ENCODE measurements at regions not wholly inside any gene's neighbourhood (a gene's known extent, or its start where the extent isn't known, plus 50 kb on each side); places are given as distances from the start of the nearest gene placed in this dataset.

DNA sequence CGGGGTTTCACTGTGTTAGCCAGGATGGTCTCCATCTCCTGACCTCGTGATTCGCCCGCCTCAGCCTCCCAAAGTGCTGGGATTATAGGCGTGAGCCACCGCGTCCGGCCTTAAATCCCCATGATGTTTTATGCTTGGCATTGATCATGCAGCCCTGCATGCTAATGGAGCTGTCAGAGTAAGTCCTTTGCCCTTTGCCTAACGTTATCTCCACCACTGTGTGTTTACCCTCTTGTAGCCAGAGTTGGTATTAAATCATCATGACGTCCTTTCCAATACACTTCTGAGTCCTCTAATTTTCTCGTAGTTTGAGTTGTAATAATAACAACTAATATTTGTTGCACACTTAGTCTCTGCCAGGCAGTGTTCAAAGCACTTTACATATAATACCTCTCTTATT is 57.2 kb upstream of the ZFAND5 start:
- ATAC-seq = no peak
- no peaks in the 10 kb centered on the region for H3K36me3 ChIP-seq (ENCODE audit: control insufficient read depth, insufficient read depth, low read length)
- POLR2A ChIA-PET = interaction anchor here (0.9 kb wide), 1 partner anchor 38 kb away, joined by 3 read pairs; no protein-coding TSS in a partner anchor
- CTCF ChIA-PET (ENCODE audit: low intra/inter-chr PET ratio) = no interaction called here
- H3K9me3 ChIP-seq (replicated peaks; ENCODE audit: control insufficient read depth, insufficient read depth, low read depth, low read length) = no peaks in the 10 kb centered on the region
- no peak for TF ChIP-seq SMAD1 (IDR thresholded peaks at IDR 0.05; ENCODE audit: low read depth, low read length, partially characterized antibody)
- TF ChIP-seq PTRF (tag; IDR thresholded peaks at IDR 0.05) = no peak
- TF ChIP-seq, protein P1, sequence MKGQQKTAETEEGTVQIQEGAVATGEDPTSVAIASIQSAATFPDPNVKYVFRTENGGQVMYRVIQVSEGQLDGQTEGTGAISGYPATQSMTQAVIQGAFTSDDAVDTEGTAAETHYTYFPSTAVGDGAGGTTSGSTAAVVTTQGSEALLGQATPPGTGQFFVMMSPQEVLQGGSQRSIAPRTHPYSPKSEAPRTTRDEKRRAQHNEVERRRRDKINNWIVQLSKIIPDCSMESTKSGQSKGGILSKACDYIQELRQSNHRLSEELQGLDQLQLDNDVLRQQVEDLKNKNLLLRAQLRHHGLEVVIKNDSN (CRISPR knock-in tag; IDR thresholded peaks at IDR 0.05) = no peak
- no peak for TF ChIP-seq SRF (CRISPR knock-in tag; IDR thresholded peaks at IDR 0.05)
- TF ChIP-seq ZNF57 (CRISPR knock-in tag; IDR thresholded peaks at IDR 0.05) = no peak
- no peak for TF ChIP-seq ZNF589 (CRISPR knock-in tag; IDR thresholded peaks at IDR 0.05; ENCODE audit: low read depth)
- no peak for TF ChIP-seq GTF2A2 (tag; IDR thresholded peaks at IDR 0.05)
- TF ChIP-seq, protein P2, sequence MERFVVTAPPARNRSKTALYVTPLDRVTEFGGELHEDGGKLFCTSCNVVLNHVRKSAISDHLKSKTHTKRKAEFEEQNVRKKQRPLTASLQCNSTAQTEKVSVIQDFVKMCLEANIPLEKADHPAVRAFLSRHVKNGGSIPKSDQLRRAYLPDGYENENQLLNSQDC (CRISPR knock-in tag; IDR thresholded peaks at IDR 0.05) = no peak
- TF ChIP-seq RFX1 (IDR thresholded peaks at IDR 0.05) = no peak
- TF ChIP-seq EHMT2 (IDR thresholded peaks at IDR 0.05) = no peak
- TF ChIP-seq POLR2H (tag; IDR thresholded peaks at IDR 0.05; ENCODE audit: low read depth) = no peak
- no peak for TF ChIP-seq KLF6 (CRISPR knock-in tag; IDR thresholded peaks at IDR 0.05; ENCODE audit: borderline replicate concordance)
- no peak for TF ChIP-seq TOE1 (IDR thresholded peaks at IDR 0.05; ENCODE audit: borderline replicate concordance)
- TF ChIP-seq TOE1 (CRISPR knock-in tag; IDR thresholded peaks at IDR 0.05; ENCODE audit: borderline replicate concordance, low read depth) = no peak
- no peak for TF ChIP-seq CREM (IDR thresholded peaks at IDR 0.05; ENCODE audit: low read depth)
- TF ChIP-seq PHB2 (IDR thresholded peaks at IDR 0.05; ENCODE audit: low read depth) = no peak
- TF ChIP-seq, protein P3, sequence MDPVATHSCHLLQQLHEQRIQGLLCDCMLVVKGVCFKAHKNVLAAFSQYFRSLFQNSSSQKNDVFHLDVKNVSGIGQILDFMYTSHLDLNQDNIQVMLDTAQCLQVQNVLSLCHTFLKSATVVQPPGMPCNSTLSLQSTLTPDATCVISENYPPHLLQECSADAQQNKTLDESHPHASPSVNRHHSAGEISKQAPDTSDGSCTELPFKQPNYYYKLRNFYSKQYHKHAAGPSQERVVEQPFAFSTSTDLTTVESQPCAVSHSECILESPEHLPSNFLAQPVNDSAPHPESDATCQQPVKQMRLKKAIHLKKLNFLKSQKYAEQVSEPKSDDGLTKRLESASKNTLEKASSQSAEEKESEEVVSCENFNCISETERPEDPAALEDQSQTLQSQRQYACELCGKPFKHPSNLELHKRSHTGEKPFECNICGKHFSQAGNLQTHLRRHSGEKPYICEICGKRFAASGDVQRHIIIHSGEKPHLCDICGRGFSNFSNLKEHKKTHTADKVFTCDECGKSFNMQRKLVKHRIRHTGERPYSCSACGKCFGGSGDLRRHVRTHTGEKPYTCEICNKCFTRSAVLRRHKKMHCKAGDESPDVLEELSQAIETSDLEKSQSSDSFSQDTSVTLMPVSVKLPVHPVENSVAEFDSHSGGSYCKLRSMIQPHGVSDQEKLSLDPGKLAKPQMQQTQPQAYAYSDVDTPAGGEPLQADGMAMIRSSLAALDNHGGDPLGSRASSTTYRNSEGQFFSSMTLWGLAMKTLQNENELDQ (CRISPR knock-in tag; IDR thresholded peaks at IDR 0.05; ENCODE audit: borderline replicate concordance) = no peak
- TF ChIP-seq, protein P4, sequence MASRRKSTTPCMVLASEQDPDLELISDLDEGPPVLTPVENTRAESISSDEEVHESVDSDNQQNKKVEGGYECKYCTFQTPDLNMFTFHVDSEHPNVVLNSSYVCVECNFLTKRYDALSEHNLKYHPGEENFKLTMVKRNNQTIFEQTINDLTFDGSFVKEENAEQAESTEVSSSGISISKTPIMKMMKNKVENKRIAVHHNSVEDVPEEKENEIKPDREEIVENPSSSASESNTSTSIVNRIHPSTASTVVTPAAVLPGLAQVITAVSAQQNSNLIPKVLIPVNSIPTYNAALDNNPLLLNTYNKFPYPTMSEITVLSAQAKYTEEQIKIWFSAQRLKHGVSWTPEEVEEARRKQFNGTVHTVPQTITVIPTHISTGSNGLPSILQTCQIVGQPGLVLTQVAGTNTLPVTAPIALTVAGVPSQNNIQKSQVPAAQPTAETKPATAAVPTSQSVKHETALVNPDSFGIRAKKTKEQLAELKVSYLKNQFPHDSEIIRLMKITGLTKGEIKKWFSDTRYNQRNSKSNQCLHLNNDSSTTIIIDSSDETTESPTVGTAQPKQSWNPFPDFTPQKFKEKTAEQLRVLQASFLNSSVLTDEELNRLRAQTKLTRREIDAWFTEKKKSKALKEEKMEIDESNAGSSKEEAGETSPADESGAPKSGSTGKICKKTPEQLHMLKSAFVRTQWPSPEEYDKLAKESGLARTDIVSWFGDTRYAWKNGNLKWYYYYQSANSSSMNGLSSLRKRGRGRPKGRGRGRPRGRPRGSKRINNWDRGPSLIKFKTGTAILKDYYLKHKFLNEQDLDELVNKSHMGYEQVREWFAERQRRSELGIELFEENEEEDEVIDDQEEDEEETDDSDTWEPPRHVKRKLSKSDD (conservative IDR thresholded peaks at IDR 0.05; ENCODE audit: low read length) = no peak
- H3K27me3 ChIP-seq (ENCODE audit: control insufficient read depth in 2 of 2, insufficient read depth in 2 of 2, low read length in 2 of 2) = peaks cover 0 to 4% of the 10 kb centered on the region in 2 experiments; a peak in 1 of 5 replicates
- DNase-seq (ENCODE audit: extremely low read depth in 1 of 4, low spot score in 3 of 4) = no peak
- no peaks in the 10 kb centered on the region for H3K4me1 ChIP-seq (replicated peaks in 1 of 2; ENCODE audit: control insufficient read depth in 2 of 2, insufficient read depth in 2 of 2, low read length in 2 of 2)
- H3K27ac ChIP-seq (ENCODE audit: extremely low read depth, low read depth, low read length) = no peak overlapping the region
- no peaks in the 10 kb centered on the region for H3K79me2 ChIP-seq (ENCODE audit: control insufficient read depth, insufficient read depth, low read length)
- H3K4me3 ChIP-seq = no peak overlapping the region
- no peak overlapping the region for H3K9ac ChIP-seq (ENCODE audit: insufficient read depth in 1 of 2, low read depth in 2 of 2, low read length in 2 of 2)
- WGBS (ENCODE audit: insufficient coverage, low coverage, missing lambda C conversion rate) = 3% methylated on average over 7 of the region's 11 CpGs
- FAIRE-seq = no peak
- no peak overlapping the region for H3K4me2 ChIP-seq (ENCODE audit: insufficient read depth, low read length)
- H3K9me1 ChIP-seq (ENCODE audit: control insufficient read depth, insufficient read depth, low read length) = no peaks in the 10 kb centered on the region
- BruUV-seq (replicated peaks) = no TSS peak
- intact Hi-C loops (cut with micrococcal nuclease) (no loop called here), in situ Hi-C loops (cut with MboI) (no loop called here)
- no peaks in the 10 kb centered on the region for H4K20me1 ChIP-seq (replicated peaks; ENCODE audit: control insufficient read depth, insufficient read depth, low read length)
- H2AFZ ChIP-seq (ENCODE audit: low read depth, low read length) = no peak overlapping the region

Measured in K562 (cell line).